ENCODE measurements at regions not wholly inside any gene's neighbourhood (a gene's known extent, or its start where the extent isn't known, plus 50 kb on each side); places are given as distances from the start of the nearest gene placed in this dataset.

GRCh38 chr13:100876044-100876403 is 201.4 kb upstream of the TMTC4 start:
- Mint-ChIP-seq H3K9me3 (peaks cover 4% of the 10 kb centered on the region), H3K4me1 (ENCODE audit: unreplicated experiment) (no peaks in the 10 kb centered on the region), H3K27ac (no peak overlapping the region), H3K4me3 (no peak overlapping the region), H3K27me3 (no peaks in the 10 kb centered on the region), H3K36me3 (no peaks in the 10 kb centered on the region)
- DNase-seq (ENCODE audit: extremely low spot score, unreplicated experiment) = no peak
- TF ChIP-seq CTCF (conservative IDR thresholded peaks at IDR 0.05) = no peak

- no peak for TF ChIP-seq CTCF (conservative IDR thresholded peaks at IDR 0.05)
- H3K27me3 Mint-ChIP-seq = no peaks in the 10 kb centered on the region
- peaks cover 4% of the 10 kb centered on the region for H3K9me3 Mint-ChIP-seq
- no peak for DNase-seq (ENCODE audit: extremely low spot score, unreplicated experiment)
- no peaks in the 10 kb centered on the region for H3K36me3 Mint-ChIP-seq
- H3K4me3 Mint-ChIP-seq = no peak overlapping the region
- no peak overlapping the region for H3K27ac Mint-ChIP-seq
- H3K4me1 Mint-ChIP-seq (ENCODE audit: unreplicated experiment) = no peaks in the 10 kb centered on the region
These were observed 200.9 kb upstream of the TMTC4 start for GRCh38 chr13:100875392-100876043.

- Mint-ChIP-seq H3K27ac (no peak overlapping the region), H3K36me3 (no peaks in the 10 kb centered on the region), H3K4me3 (no peak overlapping the region), H3K4me1 (ENCODE audit: unreplicated experiment) (no peaks in the 10 kb centered on the region), H3K9me3 (peaks cover 4% of the 10 kb centered on the region), H3K27me3 (no peaks in the 10 kb centered on the region)
- TF ChIP-seq CTCF (conservative IDR thresholded peaks at IDR 0.05) = no peak
- DNase-seq (ENCODE audit: extremely low spot score, unreplicated experiment) = no peak
These were observed 198.2 kb upstream of the TMTC4 start for GRCh38 chr13:100872761-100873160.

- Mint-ChIP-seq H3K27ac (no peak overlapping the region), H3K4me3 (no peak overlapping the region), H3K36me3 (no peaks in the 10 kb centered on the region), H3K4me1 (ENCODE audit: unreplicated experiment) (no peaks in the 10 kb centered on the region), H3K27me3 (no peaks in the 10 kb centered on the region), H3K9me3 (peaks cover 6% of the 10 kb centered on the region)
- no peak for TF ChIP-seq CTCF (conservative IDR thresholded peaks at IDR 0.05)
- no peak for DNase-seq (ENCODE audit: extremely low spot score, unreplicated experiment)
These were observed 196.3 kb upstream of the TMTC4 start for GRCh38 chr13:100870898-100871297.

- Mint-ChIP-seq H3K27me3 (no peaks in the 10 kb centered on the region), H3K9me3 (peaks cover 3% of the 10 kb centered on the region), H3K27ac (no peak overlapping the region), H3K36me3 (no peaks in the 10 kb centered on the region), H3K4me3 (no peak overlapping the region), H3K4me1 (ENCODE audit: unreplicated experiment) (no peaks in the 10 kb centered on the region)
- no peak for TF ChIP-seq CTCF (conservative IDR thresholded peaks at IDR 0.05)
- DNase-seq (ENCODE audit: extremely low spot score, unreplicated experiment) = no peak
These were observed 186.3 kb upstream of the TMTC4 start for GRCh38 chr13:100860866-100861265.

GRCh38 chr13:100859861-100860260 is 185.3 kb upstream of the TMTC4 start:
- TF ChIP-seq CTCF (conservative IDR thresholded peaks at IDR 0.05) = no peak
- H3K27ac Mint-ChIP-seq = no peak overlapping the region
- no peaks in the 10 kb centered on the region for H3K4me1 Mint-ChIP-seq (ENCODE audit: unreplicated experiment)

More at GRCh38 chr13:100859861-100860260, 185.3 kb upstream of the TMTC4 start:
- no peak for DNase-seq (ENCODE audit: extremely low spot score, unreplicated experiment)
- peaks cover 3% of the 10 kb centered on the region for H3K9me3 Mint-ChIP-seq
- H3K36me3 Mint-ChIP-seq = no peaks in the 10 kb centered on the region
- no peak overlapping the region for H3K4me3 Mint-ChIP-seq
- H3K27me3 Mint-ChIP-seq = no peaks in the 10 kb centered on the region
